Mammary epithelial cell (primary cell): ENCODE measurements at regions not wholly inside any gene's neighbourhood (a gene's known extent, or its start where the extent isn't known, plus 50 kb on each side); places are given as distances from the start of the nearest gene placed in this dataset.

ENCODE experiments used
- CTCF ChIP-seq, 2 donors: IDR thresholded peaks in 1 of 2; conservative IDR thresholded peaks in 1 of 2; 2 replicates each; pipeline ENCODE4 v1.5.1; 2011 to 2012; ENCODE audit warnings: inconsistent platforms in 2 of 2, low read length in 2 of 2, mild to moderate bottlenecking in 2 of 2, control low read depth in 1 of 2, low read depth in 1 of 2; ENCODE audit not compliant: insufficient read depth in 1 of 2; ENCODE audit errors: extremely low read depth in 1 of 2
- EZH2 ChIP-seq: IDR thresholded peaks from 2 replicates; pipeline ENCODE4 v1.6.1; 2012; ENCODE audit warnings: low read length, inconsistent platforms, borderline replicate concordance

- no peak for TF ChIP-seq CTCF (conservative IDR thresholded peaks at IDR 0.05 in 1 of 2, IDR thresholded peaks at IDR 0.05 in 1 of 2; ENCODE audit: extremely low read depth in 1 of 2, insufficient read depth in 1 of 2, low read depth in 1 of 2, low read length in 2 of 2)
- no peak for TF ChIP-seq EZH2
Measured at GRCh38 chr3:111362381-111363009, 179.5 kb upstream of the CD96 start.
